ENCODE measurements at regions not wholly inside any gene's neighbourhood (a gene's known extent, or its start where the extent isn't known, plus 50 kb on each side); places are given as distances from the start of the nearest gene placed in this dataset.

- no peak for DNase-seq
Observed at GRCh38 chr19:5234412-5234811, 106.2 kb downstream of the PTPRS start.

GRCh38 chr19:5232798-5233505 is 107.7 kb downstream of the PTPRS start:
- no peak for DNase-seq

- DNase-seq = no peak
Observed at GRCh38 chr19:5231857-5232678, 108.5 kb downstream of the PTPRS start.

- no peak for DNase-seq
Observed at GRCh38 chr19:5230730-5231555, 109.7 kb downstream of the PTPRS start.

GRCh38 chr19:5229778-5230335 is 110.8 kb downstream of the PTPRS start:
- DNase-seq = no peak

GRCh38 chr19:5228932-5229777 is 111.5 kb downstream of the PTPRS start:
- peak; percentile 32 for DNase-seq

GRCh38 chr19:5228490-5228889 is 112.1 kb downstream of the PTPRS start:
- no peak for DNase-seq

GRCh38 chr19:5225486-5226345 is 114.9 kb downstream of the PTPRS start:
- DNase-seq = no peak

GRCh38 chr19:5224480-5224879 is 116.1 kb downstream of the PTPRS start:
- DNase-seq = no peak

GRCh38 chr19:5222821-5223321 is 117.7 kb downstream of the PTPRS start:
- DNase-seq = no peak

- DNase-seq = no peak
Observed at GRCh38 chr19:5222178-5222577, 118.4 kb downstream of the PTPRS start.

GRCh38 chr19:5220866-5221265 is 119.7 kb downstream of the PTPRS start:
- no peak for DNase-seq

- DNase-seq = no peak
Observed at GRCh38 chr19:5220361-5220760, 120.3 kb downstream of the PTPRS start.

- no peak for DNase-seq
Observed at GRCh38 chr19:5219551-5220304, 120.9 kb downstream of the PTPRS start.

- DNase-seq = no peak
Observed at GRCh38 chr19:5218963-5219530, 121.6 kb downstream of the PTPRS start.

GRCh38 chr19:5218255-5218855 is 122.3 kb downstream of the PTPRS start:
- no peak for DNase-seq

- DNase-seq = no peak
Observed at GRCh38 chr19:5217171-5217570, 123.4 kb downstream of the PTPRS start.

- DNase-seq = no peak
Observed at GRCh38 chr19:5216141-5216847, 124.3 kb downstream of the PTPRS start.

- DNase-seq = no peak
Observed at GRCh38 chr19:5215431-5215830, 125.2 kb downstream of the PTPRS start.

All from NCI-H510A (cell line).